CD4-positive, alpha-beta T cell (primary cell): ENCODE measurements at regions not wholly inside any gene's neighbourhood (a gene's known extent, or its start where the extent isn't known, plus 50 kb on each side); places are given as distances from the start of the nearest gene placed in this dataset.

ENCODE experiments used
- ATAC-seq: fragments of 200-7000 bp; cut with Tn5 transposase; one replicate; pipeline ENCODE4 v1.10.0; 2022; ENCODE audit warnings: mild to moderate bottlenecking; ENCODE audit not compliant: poor library complexity
- CTCF ChIA-PET: fragments of 350-600 bp; sonication (Branson Sonifier 250); formaldehyde crosslinking; loops from one replicate; lab custom pipeline; 2021; ENCODE audit warnings: antibody characterized with exemption, inconsistent platforms; lab: Charles Lee
- POLR2A ChIA-PET: fragments of 350-600 bp; sonication (Branson Sonifier 250); formaldehyde crosslinking; loops from one replicate; lab custom pipeline; 2021; ENCODE audit warnings: antibody characterized with exemption, inconsistent platforms; lab: Charles Lee
- DNase-seq, 14 experiments: peaks; one replicate each; pipeline ENCODE4 v3.0.0-alpha.2; 2013 to 2020; ENCODE audit warnings: mixed read lengths in 2 of 14
- H3K27ac ChIP-seq, 2 donors: one replicate each; pipeline versions ENCODE4 v1.5.1 to v1.7.0; 2013; ENCODE audit warnings: low read length in 2 of 2, low read depth in 1 of 2, mild to moderate bottlenecking in 1 of 2
- H3K27me3 ChIP-seq, 2 experiments: 1 replicate in 1 of 2; 2 replicates in 1 of 2; pipeline versions ENCODE4 v1.6.1 to v1.7.0; 2013; ENCODE audit warnings: low read length in 2 of 2, control low read depth in 1 of 2, mild to moderate bottlenecking in 1 of 2, moderate library complexity in 1 of 2; ENCODE audit not compliant: insufficient read depth in 2 of 2, control insufficient read depth in 1 of 2
- H3K36me3 ChIP-seq: one replicate; pipeline ENCODE4 v1.6.1; 2013; ENCODE audit warnings: low read length, control low read depth; ENCODE audit not compliant: insufficient read depth
- H3K4me1 ChIP-seq: one replicate; pipeline ENCODE4 v1.6.1; 2013; ENCODE audit warnings: low read length, control low read depth; ENCODE audit not compliant: insufficient read depth
- H3K4me3 ChIP-seq: one replicate; pipeline ENCODE4 v1.5.1; 2013; ENCODE audit warnings: mild to moderate bottlenecking, low read length, moderate library complexity
- H3K9me3 ChIP-seq, 2 experiments: 1 replicate in 1 of 2; 2 replicates in 1 of 2; pipeline versions ENCODE4 v1.6.1 to v1.7.0; 2013; ENCODE audit warnings: low read length in 2 of 2, mild to moderate bottlenecking in 2 of 2, control low read depth in 1 of 2, moderate library complexity in 1 of 2; ENCODE audit not compliant: control insufficient read depth in 1 of 2, insufficient read depth in 1 of 2
- H3K27ac Mint-ChIP-seq: one replicate; pipeline ENCODE4 v1.8.0; 2020; ENCODE audit warnings: mixed read lengths
- H3K27me3 Mint-ChIP-seq: one replicate; pipeline ENCODE4 v1.8.0; 2021; ENCODE audit warnings: mixed read lengths
- H3K36me3 Mint-ChIP-seq: one replicate; pipeline ENCODE4 v1.8.0; 2021; ENCODE audit warnings: low read depth, mixed read lengths
- H3K4me1 Mint-ChIP-seq: one replicate; pipeline ENCODE4 v1.8.0; 2021; ENCODE audit warnings: low read depth, mixed read lengths
- H3K4me3 Mint-ChIP-seq: one replicate; pipeline ENCODE4 v1.8.0; 2020; ENCODE audit warnings: mild to moderate bottlenecking, mixed read lengths
- H3K9me3 Mint-ChIP-seq: one replicate; pipeline ENCODE4 v1.8.0; 2020; ENCODE audit warnings: mixed read lengths
- intact Hi-C, 2 experiments: fragments of 100-400 bp; cut with DNase I in 1 of 2; cut with micrococcal nuclease in 1 of 2; formaldehyde crosslinking; loops; one replicate each; pipeline versions ENCODE4 v1.15.1 to v1.9.0; 2023 to 2025; cut with DNase I, micrococcal nuclease
- TF ChIP-seq, protein P1 (sequence below): fragments of 200-600 bp; IDR thresholded peaks from one replicate; pipeline ENCODE4 v1.8.0; 2022; ENCODE audit warnings: antibody characterized with exemption, mild to moderate bottlenecking

DNA sequence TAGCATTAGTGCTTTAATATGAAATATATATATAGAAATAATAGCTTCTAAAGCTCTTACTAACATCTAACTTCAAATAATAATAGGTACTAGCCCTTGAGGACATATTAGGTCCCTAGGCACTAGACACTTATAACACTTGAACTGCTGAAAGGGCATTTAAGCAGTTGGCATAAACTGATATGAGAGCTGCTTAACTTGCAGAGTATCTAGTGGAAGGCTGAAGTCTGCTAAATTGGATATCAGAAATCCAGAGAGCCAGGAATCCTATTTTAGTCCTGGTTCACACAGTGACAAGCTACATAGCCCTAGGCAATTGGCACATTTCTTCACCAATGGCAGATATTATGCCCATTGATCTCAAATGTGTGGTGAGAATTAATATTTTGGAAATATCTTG is 326.9 kb upstream of the UBE2E3 start:
- peaks cover 8% of the 10 kb centered on the region for H3K27me3 Mint-ChIP-seq
- H3K9me3 Mint-ChIP-seq = no peaks in the 10 kb centered on the region
- no peak overlapping the region for H3K27ac ChIP-seq
- intact Hi-C loops = no loop called here
- H3K9me3 ChIP-seq = no peaks in the 10 kb centered on the region
- ChIA-PET POLR2A (no interaction called here), CTCF (no interaction called here)
- H3K4me3 ChIP-seq = no peak overlapping the region
- H3K4me3 Mint-ChIP-seq = no peak overlapping the region
- H3K4me1 ChIP-seq = no peaks in the 10 kb centered on the region
- ATAC-seq (no peak), DNase-seq (no peak)
- no peak overlapping the region for H3K27ac Mint-ChIP-seq
- no peaks in the 10 kb centered on the region for H3K36me3 ChIP-seq
- TF ChIP-seq, protein P1, sequence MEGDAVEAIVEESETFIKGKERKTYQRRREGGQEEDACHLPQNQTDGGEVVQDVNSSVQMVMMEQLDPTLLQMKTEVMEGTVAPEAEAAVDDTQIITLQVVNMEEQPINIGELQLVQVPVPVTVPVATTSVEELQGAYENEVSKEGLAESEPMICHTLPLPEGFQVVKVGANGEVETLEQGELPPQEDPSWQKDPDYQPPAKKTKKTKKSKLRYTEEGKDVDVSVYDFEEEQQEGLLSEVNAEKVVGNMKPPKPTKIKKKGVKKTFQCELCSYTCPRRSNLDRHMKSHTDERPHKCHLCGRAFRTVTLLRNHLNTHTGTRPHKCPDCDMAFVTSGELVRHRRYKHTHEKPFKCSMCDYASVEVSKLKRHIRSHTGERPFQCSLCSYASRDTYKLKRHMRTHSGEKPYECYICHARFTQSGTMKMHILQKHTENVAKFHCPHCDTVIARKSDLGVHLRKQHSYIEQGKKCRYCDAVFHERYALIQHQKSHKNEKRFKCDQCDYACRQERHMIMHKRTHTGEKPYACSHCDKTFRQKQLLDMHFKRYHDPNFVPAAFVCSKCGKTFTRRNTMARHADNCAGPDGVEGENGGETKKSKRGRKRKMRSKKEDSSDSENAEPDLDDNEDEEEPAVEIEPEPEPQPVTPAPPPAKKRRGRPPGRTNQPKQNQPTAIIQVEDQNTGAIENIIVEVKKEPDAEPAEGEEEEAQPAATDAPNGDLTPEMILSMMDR = no peak
- no peaks in the 10 kb centered on the region for H3K36me3 Mint-ChIP-seq
- H3K27me3 ChIP-seq = no peaks in the 10 kb centered on the region
- H3K4me1 Mint-ChIP-seq = no peaks in the 10 kb centered on the region

DNA sequence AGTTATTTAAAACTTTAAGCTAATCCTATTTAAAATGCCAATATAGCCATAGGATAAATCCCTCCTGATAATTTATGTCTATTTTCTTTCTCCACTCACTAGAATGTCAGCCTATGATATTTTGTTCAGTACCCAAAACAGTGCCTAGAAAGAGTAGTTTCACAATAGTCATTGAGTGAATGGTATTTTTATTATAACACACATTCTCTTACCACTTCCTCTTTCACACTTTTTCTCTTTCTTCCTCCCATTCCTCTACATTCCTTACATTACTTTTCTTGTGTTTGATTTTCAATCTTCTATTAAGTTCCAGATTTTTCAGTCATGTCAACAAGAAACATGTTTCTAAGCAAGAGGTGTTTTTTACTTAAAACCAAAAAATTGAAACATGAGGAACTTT is 327.6 kb upstream of the UBE2E3 start:
- H3K27me3 Mint-ChIP-seq = peaks cover 8% of the 10 kb centered on the region
- no peak for ATAC-seq
- intact Hi-C loops = no loop called here
- Histone ChIP-seq H3K4me3 (no peak overlapping the region), H3K36me3 (no peaks in the 10 kb centered on the region), H3K9me3 (no peaks in the 10 kb centered on the region), H3K4me1 (no peaks in the 10 kb centered on the region), H3K27ac (no peak overlapping the region), H3K27me3 (no peaks in the 10 kb centered on the region)
- no peaks in the 10 kb centered on the region for H3K4me1 Mint-ChIP-seq
- POLR2A ChIA-PET = no interaction called here
- CTCF ChIA-PET = no interaction called here
- H3K9me3 Mint-ChIP-seq = no peaks in the 10 kb centered on the region
- H3K36me3 Mint-ChIP-seq = no peaks in the 10 kb centered on the region
- DNase-seq = no peak
- H3K27ac Mint-ChIP-seq = no peak overlapping the region
- no peak overlapping the region for H3K4me3 Mint-ChIP-seq
- TF ChIP-seq, protein P1 = no peak

DNA sequence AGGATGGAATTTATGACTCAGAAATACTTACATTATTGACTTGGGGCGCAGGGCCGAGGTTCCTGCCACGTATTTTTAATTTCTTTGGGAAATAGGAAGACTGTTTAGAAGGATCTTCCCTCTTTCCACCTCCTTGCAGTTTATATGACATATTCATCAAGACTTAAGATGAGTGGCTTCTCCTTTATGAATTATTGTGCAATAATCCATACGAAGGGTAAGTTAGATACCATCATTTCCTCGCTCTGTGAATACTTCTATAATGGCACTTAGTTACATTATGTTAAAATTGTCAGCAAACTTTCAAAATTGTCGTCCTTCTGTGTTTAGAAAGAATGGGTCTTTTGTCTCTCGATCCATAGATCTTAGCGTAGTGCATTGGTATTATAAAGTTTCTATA is 328.8 kb upstream of the UBE2E3 start:
- TF ChIP-seq, protein P1 = no peak
- intact Hi-C loops = no loop called here
- Histone ChIP-seq H3K4me3 (no peak overlapping the region), H3K27me3 (no peaks in the 10 kb centered on the region), H3K4me1 (no peaks in the 10 kb centered on the region), H3K36me3 (no peaks in the 10 kb centered on the region), H3K9me3 (no peaks in the 10 kb centered on the region), H3K27ac (no peak overlapping the region)
- ChIA-PET POLR2A (no interaction called here), CTCF (no interaction called here)
- Mint-ChIP-seq H3K27me3 (peaks cover 8% of the 10 kb centered on the region), H3K4me1 (no peaks in the 10 kb centered on the region), H3K36me3 (no peaks in the 10 kb centered on the region), H3K4me3 (no peak overlapping the region), H3K27ac (no peak overlapping the region), H3K9me3 (no peaks in the 10 kb centered on the region)
- DNase-seq = no peak
- ATAC-seq = no peak
